Right forelimb (tissue), 1 donor: ENCODE measurements at regions not wholly inside any gene's neighbourhood (a gene's known extent, or its start where the extent isn't known, plus 50 kb on each side); places are given as distances from the start of the nearest gene placed in this dataset.

Source experiments
- DNase-seq: peaks from one replicate; pipeline ENCODE4 v3.0.0-alpha.2; 2018

GRCh38 chr1:29502225-29502910 is 266.0 kb downstream of the PTPRU start:
- no peak for DNase-seq

DNA sequence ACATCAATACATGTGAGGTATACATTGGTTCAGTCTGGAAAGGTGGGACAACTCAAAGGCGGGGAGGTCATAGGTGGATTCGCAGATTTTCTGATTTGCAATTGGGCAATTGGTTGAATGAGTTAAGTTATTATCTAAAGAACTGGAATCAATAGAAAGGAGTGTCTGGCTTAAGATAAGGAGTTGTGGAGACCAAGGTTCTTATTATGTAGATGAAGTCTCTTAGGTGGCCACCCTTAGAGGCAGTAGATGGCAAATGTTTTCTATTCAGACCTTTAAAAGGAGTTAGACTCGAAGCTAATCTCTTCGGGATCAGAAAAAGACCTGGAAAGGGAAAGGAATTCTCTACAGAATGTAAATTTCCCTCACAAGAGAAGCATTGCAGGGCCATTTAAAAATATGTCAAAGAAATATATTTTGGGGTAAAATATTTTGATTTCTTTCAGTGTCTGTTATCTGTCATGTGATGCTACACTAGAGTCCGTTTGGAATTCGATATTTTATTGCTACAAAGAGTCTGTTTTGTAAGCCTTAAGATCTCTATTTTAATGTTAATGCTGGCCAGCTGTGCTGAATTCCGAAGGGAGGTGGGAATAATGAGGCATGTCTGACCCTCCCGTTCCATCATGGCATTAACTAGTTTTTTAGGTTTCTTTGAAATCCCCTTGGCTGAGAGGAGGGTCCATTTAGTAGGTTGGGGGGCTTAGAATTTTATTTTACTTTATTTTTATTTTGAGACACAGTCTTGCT is 265.1 kb downstream of the PTPRU start:
- DNase-seq: no peak

DNA sequence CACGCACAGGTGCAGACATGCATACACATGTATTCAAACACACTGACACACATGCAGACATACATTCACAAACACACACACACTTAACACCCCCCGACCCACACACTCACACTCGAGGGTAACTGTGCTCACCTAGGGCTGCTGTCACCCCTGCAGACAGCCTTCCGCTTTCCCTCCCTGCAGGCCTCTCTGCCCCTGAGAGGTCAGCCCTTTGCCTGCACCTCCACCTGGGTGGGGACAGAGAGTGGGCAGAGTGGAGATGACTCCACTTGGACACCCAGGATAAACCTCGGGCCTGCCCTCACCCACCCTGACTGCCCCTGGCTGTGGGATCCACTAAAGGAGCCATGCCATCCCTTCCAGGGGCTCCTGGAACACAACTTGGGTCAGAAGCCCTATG is 264.3 kb downstream of the PTPRU start:
- DNase-seq: no peak

DNA sequence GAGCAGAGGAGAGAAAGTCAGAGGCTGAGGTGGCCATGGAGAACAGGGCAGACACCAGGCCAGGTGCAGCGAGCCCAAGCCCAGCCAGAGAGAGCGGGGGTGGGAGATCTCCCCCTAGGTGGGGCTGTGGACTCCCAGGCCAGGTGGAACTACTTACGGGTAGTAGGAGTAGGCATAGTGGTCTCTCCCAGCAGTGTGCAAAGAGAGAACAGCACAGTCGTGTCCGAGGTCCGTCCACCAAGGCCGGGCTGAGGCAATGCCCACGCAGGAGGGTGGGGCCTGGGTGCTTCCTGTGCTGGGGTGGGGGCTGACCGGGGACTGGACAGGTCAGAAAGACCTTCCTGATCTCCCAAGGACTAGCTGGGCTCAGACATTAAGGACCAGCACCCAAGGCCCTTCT is 263.7 kb downstream of the PTPRU start:
- no peak for DNase-seq

DNA sequence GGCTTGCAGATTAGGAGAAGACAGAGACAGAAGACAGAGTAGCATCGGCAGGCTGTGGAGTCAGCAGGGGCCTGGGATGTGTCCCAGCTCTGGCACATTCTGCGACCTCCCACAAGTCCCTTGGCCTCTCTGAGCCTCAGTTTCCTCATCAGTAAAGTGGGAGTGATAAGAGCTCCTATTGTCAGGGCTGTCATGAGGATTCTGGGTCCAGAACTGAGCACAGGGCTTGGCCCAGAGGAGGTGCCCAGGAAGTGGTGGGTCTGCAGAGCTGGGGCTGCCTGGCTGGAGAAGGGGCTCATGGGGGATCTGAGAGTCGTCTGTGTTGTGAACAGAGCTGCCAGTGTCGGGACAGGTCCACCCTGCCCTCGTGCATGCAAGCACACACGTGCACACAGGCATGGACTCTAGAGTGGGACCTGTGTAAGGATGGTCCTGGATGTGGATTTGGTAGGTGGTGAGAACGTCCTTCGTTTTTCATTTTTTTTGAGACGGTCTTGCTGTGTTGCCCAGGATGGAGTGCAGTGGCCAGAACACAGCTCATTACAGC is 262.9 kb downstream of the PTPRU start:
- DNase-seq: no peak

DNA sequence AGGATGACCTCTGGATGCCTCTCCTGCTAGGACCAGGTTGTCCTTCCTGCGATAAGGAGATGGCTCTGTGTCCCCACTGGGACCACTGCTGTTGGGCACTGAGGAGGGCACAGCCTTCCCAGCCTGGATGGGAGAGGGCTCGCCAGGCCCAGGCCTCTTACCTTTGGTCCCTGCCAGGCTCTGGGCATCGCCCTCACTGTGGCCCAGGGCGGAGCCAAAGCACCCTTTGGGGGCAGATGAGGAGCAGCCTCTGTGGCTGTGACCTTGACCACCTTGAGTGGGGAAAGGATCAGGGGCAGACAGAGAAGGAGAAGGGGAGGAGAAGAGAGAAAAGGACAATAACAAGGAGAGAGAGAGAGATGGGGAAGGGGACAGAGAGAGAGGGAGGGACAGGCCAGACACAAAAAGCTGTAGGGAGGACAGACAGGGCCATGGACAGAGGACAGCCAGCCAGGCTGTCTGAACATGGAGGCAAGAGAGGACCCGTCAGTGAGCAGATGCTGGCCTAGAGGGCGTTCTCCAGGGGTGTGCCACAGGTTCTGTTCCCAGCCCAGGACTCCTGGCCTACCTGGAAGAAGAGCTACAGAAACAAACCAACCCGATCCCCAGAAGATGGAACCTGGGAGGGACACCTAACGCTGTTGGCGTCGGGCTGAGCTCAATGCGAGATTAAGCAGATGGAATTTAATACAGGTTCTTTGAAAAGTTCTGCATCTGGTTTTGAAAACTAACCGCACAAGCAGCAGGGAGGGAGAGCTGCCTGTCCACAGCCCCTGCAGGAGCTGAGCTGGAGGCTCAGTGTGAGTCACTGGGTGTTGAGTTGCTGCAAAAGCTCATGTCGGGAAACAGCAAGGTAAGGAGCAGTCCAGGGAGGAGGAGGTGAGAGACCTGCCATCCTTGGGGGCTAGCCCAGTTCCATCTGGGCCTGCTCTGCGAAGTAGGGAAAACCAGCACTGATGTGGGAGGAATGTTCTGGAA is 262.1 kb downstream of the PTPRU start:
- no peak for DNase-seq

GRCh38 chr1:29497395-29498125 is 261.2 kb downstream of the PTPRU start:
- DNase-seq: no peak

DNA sequence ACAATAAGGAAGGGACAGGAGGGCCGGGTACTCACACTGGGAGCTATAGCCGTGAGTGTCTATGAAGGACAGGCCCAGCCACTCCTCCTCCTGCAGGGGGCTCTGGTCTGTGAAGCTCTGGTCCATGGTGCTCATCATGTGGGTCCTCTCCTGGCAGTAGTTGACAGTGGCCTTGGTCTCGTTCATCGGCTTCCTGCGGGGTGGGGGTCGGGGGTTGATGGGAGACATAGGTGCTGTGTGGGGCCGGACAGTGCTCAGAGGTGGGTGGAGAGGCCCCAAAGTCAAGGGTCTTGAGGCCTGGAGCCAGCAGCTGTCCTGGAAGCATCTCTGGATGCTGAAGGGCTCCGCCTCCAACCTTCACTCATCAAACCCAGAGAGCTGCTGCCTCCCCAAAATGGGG is 260.4 kb downstream of the PTPRU start:
- DNase-seq: no peak

- DNase-seq: no peak
These were observed 254.0 kb downstream of the PTPRU start for GRCh38 chr1:29490204-29490934.

- DNase-seq: no peak
These were observed 253.1 kb downstream of the PTPRU start for GRCh38 chr1:29489471-29489870.

- DNase-seq: no peak
These were observed 252.5 kb downstream of the PTPRU start for GRCh38 chr1:29488794-29489311.

DNA sequence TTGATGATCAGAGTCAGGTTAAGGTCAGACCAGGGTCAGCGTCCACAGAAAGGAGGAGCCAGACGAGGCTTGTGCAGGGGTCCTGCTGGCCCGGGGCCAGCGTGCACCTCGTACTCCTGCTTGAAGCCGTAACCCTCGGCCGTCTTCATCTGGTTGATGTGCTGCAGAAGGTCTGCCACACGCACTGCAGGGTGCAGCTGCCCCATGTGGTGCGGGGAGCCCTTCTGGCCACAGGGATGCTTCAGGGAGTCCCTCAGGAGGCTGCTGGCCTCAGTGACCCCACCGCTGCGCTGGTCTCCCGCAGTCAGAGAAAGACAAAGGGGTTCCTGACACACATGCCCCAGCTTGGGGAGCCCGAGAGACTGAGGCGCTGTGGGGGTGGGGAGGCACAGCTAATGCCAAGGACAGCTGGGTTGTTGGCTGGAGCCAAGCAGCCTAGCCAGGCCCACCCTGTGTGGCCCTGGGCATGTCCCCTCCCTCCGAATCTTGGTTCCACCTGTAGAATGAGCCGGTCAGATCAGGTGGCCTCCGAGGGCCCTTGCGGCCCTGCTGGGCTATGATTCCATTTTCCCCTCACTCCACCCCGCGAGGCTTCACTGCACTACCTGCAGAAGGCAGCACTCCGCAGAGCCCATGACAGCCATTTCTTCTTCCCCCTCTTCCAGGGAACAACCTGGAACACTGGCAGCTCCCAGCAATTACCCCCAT is 251.9 kb downstream of the PTPRU start:
- DNase-seq: no peak

DNA sequence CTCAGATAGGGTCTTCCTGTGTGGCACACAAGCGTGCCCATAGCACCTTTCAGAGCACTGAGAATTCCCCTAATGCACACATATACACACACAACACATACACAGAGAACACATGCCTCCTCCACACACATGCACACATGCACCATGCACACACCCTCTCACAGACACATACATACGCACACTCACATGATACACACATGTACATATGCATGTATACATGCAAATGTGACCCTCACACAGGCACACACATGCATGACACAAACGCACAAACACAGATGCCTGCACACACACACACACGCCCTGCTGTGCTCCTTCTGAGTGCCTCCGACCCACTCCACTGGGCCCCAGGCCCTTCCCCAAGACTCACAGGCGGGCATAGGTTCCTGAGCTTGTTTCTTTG is 251.0 kb downstream of the PTPRU start:
- no peak for DNase-seq

DNA sequence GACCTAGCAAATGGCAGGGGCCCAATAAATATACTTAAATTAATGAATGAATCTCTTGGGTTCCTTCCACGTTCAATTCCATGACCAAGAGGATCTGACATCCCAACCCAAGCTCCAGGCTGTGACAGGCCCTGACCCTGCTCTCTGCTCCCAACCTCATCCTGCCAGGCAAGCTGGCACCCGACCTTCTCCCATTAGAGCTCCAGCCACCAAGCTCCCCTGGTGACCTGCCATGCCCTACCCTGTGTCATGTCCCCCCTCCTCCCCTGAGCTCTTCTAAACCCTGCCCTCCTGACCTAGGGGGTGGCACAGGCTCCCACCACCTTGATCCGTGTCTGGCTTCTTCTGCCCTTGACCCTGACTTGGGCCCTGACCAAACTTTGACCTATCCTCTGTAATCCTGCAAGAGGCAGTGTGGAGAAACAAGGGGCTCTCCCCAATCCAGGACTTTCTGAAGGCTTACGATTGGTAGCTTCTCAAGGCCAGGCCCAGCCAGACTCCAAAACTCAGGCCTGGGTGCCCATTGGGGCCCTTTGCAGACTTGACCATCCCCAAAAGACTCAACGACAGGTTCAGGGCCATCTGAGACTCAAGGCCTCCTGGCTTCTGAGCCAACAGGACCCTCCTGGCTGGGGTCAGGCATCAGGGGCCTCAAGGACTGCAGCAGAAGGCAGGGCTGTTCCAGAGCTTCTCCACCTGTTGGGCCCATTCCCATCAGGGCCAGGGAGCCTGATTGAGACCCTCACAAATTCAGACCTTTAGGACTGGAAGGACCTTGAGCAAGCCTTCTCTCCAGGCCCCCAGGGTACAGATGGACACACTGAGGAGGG is 249.0 kb downstream of the PTPRU start:
- no peak for DNase-seq

DNA sequence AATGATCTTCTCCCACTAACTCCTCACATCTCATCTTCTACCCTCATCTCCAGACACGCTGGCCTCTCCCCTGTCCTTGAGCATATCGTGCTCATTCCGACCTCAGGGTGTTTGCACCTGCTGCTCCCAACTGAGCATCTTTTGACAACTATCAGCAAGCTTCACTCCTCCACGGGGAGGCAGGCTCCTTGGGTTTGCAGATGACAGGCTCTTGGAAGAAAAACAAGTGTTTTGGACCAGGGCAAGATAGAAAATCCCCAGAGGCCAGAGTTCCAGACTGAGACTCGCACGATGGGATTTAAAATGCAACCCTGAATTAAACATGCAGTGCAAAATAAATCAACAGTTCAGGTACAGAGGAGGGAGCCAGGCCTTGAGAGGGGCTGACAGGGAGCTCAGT is 246.7 kb downstream of the PTPRU start:
- no peak for DNase-seq

GRCh38 chr1:29482064-29482463 is 245.7 kb downstream of the PTPRU start:
- no peak for DNase-seq

DNA sequence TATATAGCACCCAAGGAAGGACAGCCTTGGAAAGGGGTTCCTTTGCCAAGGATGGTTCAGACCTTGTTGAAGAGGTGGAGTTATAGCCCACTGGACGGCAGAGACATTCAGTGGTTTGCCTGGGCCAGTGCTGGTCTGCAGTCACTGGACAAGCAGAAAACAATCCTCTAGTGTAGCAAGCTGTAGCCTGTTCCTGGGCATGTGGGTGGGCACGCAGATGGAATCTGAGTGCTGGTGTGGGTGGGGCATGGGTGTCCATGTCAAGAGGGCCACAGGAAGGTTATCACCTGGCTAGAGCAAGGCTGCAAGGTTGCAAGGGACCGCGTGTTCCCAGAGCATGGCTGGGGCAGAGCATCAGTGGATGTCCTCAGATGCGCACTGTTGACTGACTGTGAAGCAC is 244.7 kb downstream of the PTPRU start:
- DNase-seq: no peak

GRCh38 chr1:29478879-29479278 is 242.6 kb downstream of the PTPRU start:
- no peak for DNase-seq

GRCh38 chr1:29478151-29478791 is 241.9 kb downstream of the PTPRU start:
- no peak for DNase-seq
